ENCODE measurements at regions not wholly inside any gene's neighbourhood (a gene's known extent, or its start where the extent isn't known, plus 50 kb on each side); places are given as distances from the start of the nearest gene placed in this dataset.

DNA sequence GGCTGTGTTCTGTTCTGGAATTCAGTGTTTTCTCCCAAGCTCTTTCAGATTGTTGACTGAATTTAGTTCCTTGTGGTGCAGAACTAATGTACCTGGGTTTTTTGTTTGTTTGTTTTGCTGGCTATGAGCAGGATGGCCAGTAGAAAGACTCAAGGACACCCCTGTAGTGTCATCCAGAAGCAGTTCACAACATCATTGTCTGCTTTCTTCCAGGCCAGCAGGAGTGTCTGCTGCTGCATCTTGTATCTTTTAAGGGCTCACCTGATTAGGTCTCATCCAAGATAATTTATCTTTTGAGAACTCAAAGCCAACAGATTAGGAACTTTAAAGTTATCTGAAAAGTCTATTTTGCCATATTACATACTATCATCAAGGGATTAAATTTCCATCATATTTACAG is 318.5 kb upstream of the MC4R start:
- in situ Hi-C loops (cut with HindIII; ENCODE audit: low sequenced_read_pairs): no loop called here

GRCh38 chr18:60693426-60693825 is 320.9 kb upstream of the MC4R start:
- no peak for DNase-seq (ENCODE audit: low read depth)
- no peak overlapping the region for H3K4me3 ChIP-seq (ENCODE audit: low read depth, low read length)
- TF ChIP-seq, protein P1, sequence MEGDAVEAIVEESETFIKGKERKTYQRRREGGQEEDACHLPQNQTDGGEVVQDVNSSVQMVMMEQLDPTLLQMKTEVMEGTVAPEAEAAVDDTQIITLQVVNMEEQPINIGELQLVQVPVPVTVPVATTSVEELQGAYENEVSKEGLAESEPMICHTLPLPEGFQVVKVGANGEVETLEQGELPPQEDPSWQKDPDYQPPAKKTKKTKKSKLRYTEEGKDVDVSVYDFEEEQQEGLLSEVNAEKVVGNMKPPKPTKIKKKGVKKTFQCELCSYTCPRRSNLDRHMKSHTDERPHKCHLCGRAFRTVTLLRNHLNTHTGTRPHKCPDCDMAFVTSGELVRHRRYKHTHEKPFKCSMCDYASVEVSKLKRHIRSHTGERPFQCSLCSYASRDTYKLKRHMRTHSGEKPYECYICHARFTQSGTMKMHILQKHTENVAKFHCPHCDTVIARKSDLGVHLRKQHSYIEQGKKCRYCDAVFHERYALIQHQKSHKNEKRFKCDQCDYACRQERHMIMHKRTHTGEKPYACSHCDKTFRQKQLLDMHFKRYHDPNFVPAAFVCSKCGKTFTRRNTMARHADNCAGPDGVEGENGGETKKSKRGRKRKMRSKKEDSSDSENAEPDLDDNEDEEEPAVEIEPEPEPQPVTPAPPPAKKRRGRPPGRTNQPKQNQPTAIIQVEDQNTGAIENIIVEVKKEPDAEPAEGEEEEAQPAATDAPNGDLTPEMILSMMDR (IDR thresholded peaks at IDR 0.05; ENCODE audit: low read depth, low read length, missing control alignments): no peak
- in situ Hi-C loops (cut with HindIII; ENCODE audit: low sequenced_read_pairs): no loop called here

More for the DNA sequence above, 318.5 kb upstream of the MC4R start:
- H3K4me3 ChIP-seq (ENCODE audit: low read depth, low read length): no peak overlapping the region
- DNase-seq (ENCODE audit: low read depth): no peak
- TF ChIP-seq, protein P1 (IDR thresholded peaks at IDR 0.05; ENCODE audit: low read depth, low read length, missing control alignments): no peak

DNA sequence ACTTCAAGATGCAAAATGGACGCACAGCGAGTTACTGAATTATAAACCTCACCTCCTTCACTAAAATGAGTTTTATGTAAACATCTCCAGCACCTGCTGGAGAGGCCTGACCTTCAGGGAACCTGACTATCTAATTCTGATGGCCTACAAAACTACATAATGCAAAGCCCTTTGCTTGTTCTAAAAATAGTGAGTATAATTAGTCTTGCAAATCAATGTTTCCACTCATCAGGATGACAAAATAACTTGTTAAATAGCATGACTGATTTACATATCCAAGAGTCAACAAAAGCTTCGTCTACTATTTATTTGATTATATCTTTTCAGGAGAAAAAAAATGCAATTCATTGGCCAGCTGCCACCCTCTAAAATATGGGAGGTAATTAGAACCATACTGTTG is 326.3 kb upstream of the MC4R start:
- TF ChIP-seq, protein P1 (IDR thresholded peaks at IDR 0.05; ENCODE audit: low read depth, low read length, missing control alignments): no peak
- no peak for DNase-seq (ENCODE audit: low read depth)
- H3K4me3 ChIP-seq (ENCODE audit: low read depth, low read length): no peak overlapping the region
- in situ Hi-C loops (cut with HindIII; ENCODE audit: low sequenced_read_pairs): no loop called here

DNA sequence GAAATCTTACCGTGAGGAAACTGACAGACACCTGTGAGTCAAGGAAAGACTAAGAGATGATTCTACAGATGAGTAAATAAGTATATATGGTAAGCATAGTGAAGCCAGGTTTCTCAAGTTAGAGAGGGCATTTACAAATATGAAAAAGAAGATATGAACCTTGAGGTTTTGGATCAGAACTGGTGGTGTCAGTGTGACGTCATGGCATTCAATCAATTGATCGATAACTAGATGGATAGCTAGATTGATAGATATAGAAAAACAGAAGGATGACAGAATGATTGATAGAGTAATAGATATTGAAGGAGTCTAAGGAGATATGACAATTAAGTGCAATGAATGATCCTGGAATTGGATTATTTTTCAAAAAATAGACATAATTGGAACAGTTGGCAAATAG is 350.2 kb upstream of the MC4R start:
- in situ Hi-C loops (cut with HindIII; ENCODE audit: low sequenced_read_pairs): no loop called here
- H3K4me3 ChIP-seq (ENCODE audit: low read depth, low read length): no peak overlapping the region
- DNase-seq (ENCODE audit: low read depth): no peak
- TF ChIP-seq, protein P1 (IDR thresholded peaks at IDR 0.05; ENCODE audit: low read depth, low read length, missing control alignments): no peak

DNA sequence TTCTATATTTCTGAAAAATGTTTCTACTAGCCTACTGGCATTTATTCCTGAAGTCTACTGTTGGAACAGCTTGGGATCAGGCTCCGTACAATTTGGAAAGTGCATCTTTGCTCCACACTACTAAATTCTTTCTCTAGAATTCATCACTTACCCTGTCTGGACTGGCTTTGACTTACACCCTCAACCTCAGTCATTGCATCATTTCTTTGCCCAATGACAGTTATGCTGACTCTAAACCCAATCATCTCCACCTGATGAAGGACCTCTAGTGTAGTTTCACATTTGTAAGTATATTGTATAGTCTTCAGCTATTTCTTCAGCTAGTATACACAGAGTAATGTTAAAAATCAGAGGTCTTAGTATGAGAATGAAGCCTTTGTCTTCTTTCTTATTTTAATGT is 359.6 kb upstream of the MC4R start:
- in situ Hi-C loops (cut with HindIII; ENCODE audit: low sequenced_read_pairs): no loop called here
- TF ChIP-seq, protein P1 (IDR thresholded peaks at IDR 0.05; ENCODE audit: low read depth, low read length, missing control alignments): no peak
- H3K4me3 ChIP-seq (ENCODE audit: low read depth, low read length): no peak overlapping the region
- no peak for DNase-seq (ENCODE audit: low read depth)

GRCh38 chr18:60739212-60739611 is 366.6 kb upstream of the MC4R start:
- TF ChIP-seq, protein P1 (IDR thresholded peaks at IDR 0.05; ENCODE audit: low read depth, low read length, missing control alignments): no peak
- no peak for DNase-seq (ENCODE audit: low read depth)
- H3K4me3 ChIP-seq (ENCODE audit: low read depth, low read length): no peak overlapping the region
- in situ Hi-C loops (cut with HindIII; ENCODE audit: low sequenced_read_pairs): no loop called here

GRCh38 chr18:60740313-60740712 is 367.7 kb upstream of the MC4R start:
- no peak for DNase-seq (ENCODE audit: low read depth)
- in situ Hi-C loops (cut with HindIII; ENCODE audit: low sequenced_read_pairs): no loop called here
- TF ChIP-seq, protein P1 (IDR thresholded peaks at IDR 0.05; ENCODE audit: low read depth, low read length, missing control alignments): no peak
- no peak overlapping the region for H3K4me3 ChIP-seq (ENCODE audit: low read depth, low read length)

Data from astrocyte of the cerebellum (primary cell).